ENCODE measurements at regions not wholly inside any gene's neighbourhood (a gene's known extent, or its start where the extent isn't known, plus 50 kb on each side); places are given as distances from the start of the nearest gene placed in this dataset.

- TF ChIP-seq, protein P1, sequence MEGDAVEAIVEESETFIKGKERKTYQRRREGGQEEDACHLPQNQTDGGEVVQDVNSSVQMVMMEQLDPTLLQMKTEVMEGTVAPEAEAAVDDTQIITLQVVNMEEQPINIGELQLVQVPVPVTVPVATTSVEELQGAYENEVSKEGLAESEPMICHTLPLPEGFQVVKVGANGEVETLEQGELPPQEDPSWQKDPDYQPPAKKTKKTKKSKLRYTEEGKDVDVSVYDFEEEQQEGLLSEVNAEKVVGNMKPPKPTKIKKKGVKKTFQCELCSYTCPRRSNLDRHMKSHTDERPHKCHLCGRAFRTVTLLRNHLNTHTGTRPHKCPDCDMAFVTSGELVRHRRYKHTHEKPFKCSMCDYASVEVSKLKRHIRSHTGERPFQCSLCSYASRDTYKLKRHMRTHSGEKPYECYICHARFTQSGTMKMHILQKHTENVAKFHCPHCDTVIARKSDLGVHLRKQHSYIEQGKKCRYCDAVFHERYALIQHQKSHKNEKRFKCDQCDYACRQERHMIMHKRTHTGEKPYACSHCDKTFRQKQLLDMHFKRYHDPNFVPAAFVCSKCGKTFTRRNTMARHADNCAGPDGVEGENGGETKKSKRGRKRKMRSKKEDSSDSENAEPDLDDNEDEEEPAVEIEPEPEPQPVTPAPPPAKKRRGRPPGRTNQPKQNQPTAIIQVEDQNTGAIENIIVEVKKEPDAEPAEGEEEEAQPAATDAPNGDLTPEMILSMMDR (IDR thresholded peaks at IDR 0.05): no peak
- TF ChIP-seq GATA2 (CRISPR knock-in tag; IDR thresholded peaks at IDR 0.05): no peak
- no peak for TF ChIP-seq USF2 (IDR thresholded peaks at IDR 0.05; ENCODE audit: borderline replicate concordance, low read depth, low read length)
Measured at GRCh38 chr11:32187111-32187510, 96.2 kb downstream of the RCN1 start.
